ENCODE measurements at regions not wholly inside any gene's neighbourhood (a gene's known extent, or its start where the extent isn't known, plus 50 kb on each side); places are given as distances from the start of the nearest gene placed in this dataset.

- TF ChIP-seq POLR2A (IDR thresholded peaks at IDR 0.05; ENCODE audit: borderline replicate concordance, extremely low read depth, insufficient read depth, insufficient read length) (no peak), TCF7L2 (IDR thresholded peaks at IDR 0.05; ENCODE audit: borderline replicate concordance, extremely low read depth, insufficient read depth, insufficient read length) (no peak), CTCF (IDR thresholded peaks at IDR 0.05 in 2 of 3, conservative IDR thresholded peaks at IDR 0.05 in 1 of 3; ENCODE audit: borderline replicate concordance in 1 of 3, insufficient read depth in 1 of 3, low read depth in 2 of 3, low read length in 2 of 3) (no peak), ZNF274 (IDR thresholded peaks at IDR 0.05; ENCODE audit: low read depth, low read length) (no peak), EZH2 (IDR thresholded peaks at IDR 0.05) (no peak), ATF3 (IDR thresholded peaks at IDR 0.05) (no peak), REST (IDR thresholded peaks at IDR 0.05; ENCODE audit: low read depth) (no peak), EZH2phosphoT487 (IDR thresholded peaks at IDR 0.05; ENCODE audit: borderline replicate concordance) (no peak), YY1 (IDR thresholded peaks at IDR 0.05; ENCODE audit: extremely low read depth, insufficient replicate concordance, low read depth, low read length) (no peak), MAX (IDR thresholded peaks at IDR 0.05) (no peak), POLR2AphosphoS5 (IDR thresholded peaks at IDR 0.05; ENCODE audit: low read depth, low read length) (no peak), SRF (IDR thresholded peaks at IDR 0.05; ENCODE audit: low read depth) (no peak)
Observed at GRCh38 chr22:49435596-49435995, 392.1 kb downstream of the BRD1 start.
